ENCODE measurements at regions not wholly inside any gene's neighbourhood (a gene's known extent, or its start where the extent isn't known, plus 50 kb on each side); places are given as distances from the start of the nearest gene placed in this dataset.

DNA sequence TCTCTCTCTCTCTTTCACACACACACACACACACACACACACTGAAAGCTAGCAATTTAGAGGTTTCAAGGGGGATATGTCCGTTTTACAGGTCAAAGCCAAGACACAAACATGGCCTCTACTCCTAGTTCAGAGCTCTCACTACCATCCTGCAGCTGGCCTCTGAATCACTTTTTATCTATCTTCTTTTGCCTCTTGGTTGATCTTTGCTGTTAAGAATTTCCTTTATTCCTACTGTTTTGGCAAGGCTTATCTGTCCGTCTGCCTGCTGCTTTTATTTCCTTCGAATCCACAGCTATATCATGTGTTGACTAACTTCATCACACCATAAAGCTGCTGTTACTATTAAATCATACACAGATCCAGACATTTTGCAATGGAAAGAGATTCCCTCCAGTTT lies 543.0 kb downstream of the PLCL1 start:
- H3K36me3 Mint-ChIP-seq (ENCODE audit: low read depth) = no peaks in the 10 kb centered on the region
- CTCF ChIA-PET = interaction anchor here (0.6 to 1.0 kb wide), 2 partner anchors 34 to 1377 kb away, joined by 3 read pairs; no protein-coding TSS in a partner anchor
- H3K27me3 Mint-ChIP-seq (ENCODE audit: low read depth) = peaks cover 17% of the 10 kb centered on the region
- H3K4me3 Mint-ChIP-seq = no peak overlapping the region
- peaks cover 3% of the 10 kb centered on the region for H3K4me1 Mint-ChIP-seq (ENCODE audit: low read depth)
- intact Hi-C loops (cut with micrococcal nuclease) = no loop called here
- no peak for DNase-seq
- no peaks in the 10 kb centered on the region for H3K9me3 Mint-ChIP-seq
- H3K27ac Mint-ChIP-seq = no peak overlapping the region

DNA sequence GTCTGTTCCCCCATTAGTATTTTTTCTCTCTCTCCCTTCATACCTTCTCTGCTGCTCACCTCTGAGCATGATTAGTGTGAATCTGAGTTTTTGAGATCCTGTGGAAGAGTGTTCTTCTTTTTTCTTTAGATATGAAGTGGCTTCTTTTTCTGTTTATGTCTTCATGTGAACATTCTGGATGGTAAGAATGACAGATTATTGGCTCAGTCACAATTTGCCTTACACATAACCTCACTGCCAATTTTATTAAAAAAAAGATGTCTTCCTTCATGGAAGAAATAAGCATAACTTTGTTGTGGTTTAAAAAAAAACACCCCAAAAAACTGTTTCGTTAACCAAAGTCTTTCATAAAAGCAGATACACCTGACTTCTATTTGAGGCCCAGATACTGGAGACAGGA lies 539.1 kb downstream of the PLCL1 start:
- CTCF ChIA-PET = no interaction called here
- no peaks in the 10 kb centered on the region for H3K36me3 Mint-ChIP-seq (ENCODE audit: low read depth)

DNA sequence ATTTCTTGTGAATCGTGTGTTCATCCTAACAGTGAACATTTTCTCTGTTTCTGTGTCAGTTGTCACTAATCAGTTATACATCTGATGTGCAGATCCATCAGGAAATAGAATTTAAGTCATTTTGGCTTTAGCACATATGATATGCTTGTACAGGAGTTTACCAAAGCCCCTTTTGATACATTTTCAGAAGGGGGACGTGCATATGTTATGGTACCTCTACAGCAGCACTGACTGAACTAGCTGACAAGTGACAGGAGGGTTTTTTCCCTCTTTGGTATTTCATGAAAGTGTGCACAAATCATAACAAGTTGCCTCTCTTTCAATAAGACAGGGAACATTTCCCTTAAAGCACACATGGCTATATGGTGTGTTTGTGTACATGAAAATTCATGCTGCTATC lies 536.5 kb downstream of the PLCL1 start:
- Mint-ChIP-seq H3K9me3 (no peaks in the 10 kb centered on the region), H3K4me1 (ENCODE audit: low read depth) (peaks cover 3% of the 10 kb centered on the region), H3K4me3 (no peak overlapping the region), H3K27ac (no peak overlapping the region), H3K27me3 (ENCODE audit: low read depth) (peaks cover 12% of the 10 kb centered on the region), H3K36me3 (ENCODE audit: low read depth) (no peaks in the 10 kb centered on the region)
- CTCF ChIA-PET = no interaction called here
- no peak for DNase-seq
- intact Hi-C loops (cut with micrococcal nuclease) = no loop called here

More for the DNA sequence above, 539.1 kb downstream of the PLCL1 start:
- intact Hi-C loops (cut with micrococcal nuclease) = no loop called here
- DNase-seq = no peak
- Mint-ChIP-seq H3K9me3 (no peaks in the 10 kb centered on the region), H3K4me3 (no peak overlapping the region), H3K27me3 (ENCODE audit: low read depth) (peaks cover 9% of the 10 kb centered on the region), H3K27ac (no peak overlapping the region), H3K4me1 (ENCODE audit: low read depth) (peaks cover 3% of the 10 kb centered on the region)

DNA sequence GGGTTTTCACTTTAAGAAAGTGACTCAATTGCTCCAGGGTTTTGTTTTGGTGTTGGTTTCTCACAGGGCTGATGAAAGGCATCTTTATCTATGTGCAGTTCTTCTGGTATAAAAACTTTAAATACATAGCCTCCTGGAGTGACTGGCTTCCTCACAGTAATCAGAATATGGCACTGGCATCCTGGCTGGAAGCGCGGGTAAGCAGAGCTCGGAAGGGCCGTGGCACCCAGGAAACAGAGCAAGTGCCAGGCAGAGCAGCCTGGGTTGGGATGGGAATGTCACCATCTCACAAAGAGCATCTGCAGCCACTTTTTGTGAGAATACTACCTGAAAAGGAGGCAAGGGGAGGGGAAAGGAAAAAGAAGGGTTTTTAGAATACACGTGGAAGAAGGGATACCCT lies 534.7 kb downstream of the PLCL1 start:
- Mint-ChIP-seq H3K27me3 (ENCODE audit: low read depth) (peaks cover 11% of the 10 kb centered on the region), H3K9me3 (no peaks in the 10 kb centered on the region), H3K36me3 (ENCODE audit: low read depth) (no peaks in the 10 kb centered on the region), H3K4me3 (no peak overlapping the region), H3K27ac (no peak overlapping the region), H3K4me1 (ENCODE audit: low read depth) (peaks cover 3% of the 10 kb centered on the region)
- no peak for DNase-seq
- CTCF ChIA-PET = no interaction called here
- intact Hi-C loops (cut with micrococcal nuclease) = no loop called here

DNA sequence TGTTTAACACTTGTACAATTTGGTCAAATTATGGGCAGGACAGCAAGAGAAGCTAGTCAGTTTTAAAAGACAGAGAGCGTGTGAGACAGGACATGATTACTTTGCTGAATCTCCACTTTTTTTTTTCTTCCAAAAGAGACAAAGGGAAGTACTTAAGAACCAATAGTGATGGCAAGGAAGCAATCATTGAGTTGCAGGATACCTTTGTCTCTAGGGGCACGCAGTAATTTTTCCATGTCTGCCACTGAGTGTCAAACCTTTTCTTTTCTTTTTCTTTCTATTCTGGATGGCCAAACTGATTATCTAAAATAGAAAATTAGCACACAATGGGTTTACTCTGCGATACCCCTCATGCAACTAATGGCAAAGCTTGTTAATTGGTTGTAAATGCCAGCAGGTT lies 533.0 kb downstream of the PLCL1 start:
- H3K4me3 Mint-ChIP-seq = no peak overlapping the region
- no peak for DNase-seq
- H3K27me3 Mint-ChIP-seq (ENCODE audit: low read depth) = peaks cover 11% of the 10 kb centered on the region
- CTCF ChIA-PET = interaction anchor here (0.7 to 1.5 kb wide), 3 partner anchors 13 to 456 kb away, joined by 3 to 4 read pairs (median 3); no protein-coding TSS in a partner anchor
- intact Hi-C loops (cut with micrococcal nuclease) = no loop called here
- no peaks in the 10 kb centered on the region for H3K9me3 Mint-ChIP-seq
- H3K4me1 Mint-ChIP-seq (ENCODE audit: low read depth) = no peaks in the 10 kb centered on the region
- no peak overlapping the region for H3K27ac Mint-ChIP-seq
- H3K36me3 Mint-ChIP-seq (ENCODE audit: low read depth) = no peaks in the 10 kb centered on the region

DNA sequence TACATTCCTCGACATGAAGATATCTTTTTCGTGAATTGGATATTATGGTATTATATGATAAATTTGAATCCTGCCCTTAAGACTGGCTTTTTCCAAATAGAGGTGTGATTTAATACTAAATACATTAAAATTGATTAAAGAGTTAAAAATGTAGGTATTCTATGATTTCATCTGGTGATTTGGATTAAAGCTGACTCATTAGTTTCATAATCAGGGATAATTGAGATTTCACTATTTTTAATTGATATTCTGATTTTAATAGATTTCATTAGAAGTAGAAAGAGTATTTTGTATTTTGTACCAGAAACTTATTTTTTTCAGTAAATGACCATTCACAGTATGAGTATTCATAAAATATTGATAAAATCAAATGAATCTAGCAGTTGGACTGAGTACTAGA lies 524.1 kb downstream of the PLCL1 start:
- Mint-ChIP-seq H3K36me3 (ENCODE audit: low read depth) (no peaks in the 10 kb centered on the region), H3K27ac (no peak overlapping the region), H3K27me3 (ENCODE audit: low read depth) (peaks cover 18% of the 10 kb centered on the region), H3K4me1 (ENCODE audit: low read depth) (peaks cover 19% of the 10 kb centered on the region), H3K4me3 (no peak overlapping the region), H3K9me3 (no peaks in the 10 kb centered on the region)
- CTCF ChIA-PET = no interaction called here
- no peak for DNase-seq
- intact Hi-C loops (cut with micrococcal nuclease) = no loop called here

DNA sequence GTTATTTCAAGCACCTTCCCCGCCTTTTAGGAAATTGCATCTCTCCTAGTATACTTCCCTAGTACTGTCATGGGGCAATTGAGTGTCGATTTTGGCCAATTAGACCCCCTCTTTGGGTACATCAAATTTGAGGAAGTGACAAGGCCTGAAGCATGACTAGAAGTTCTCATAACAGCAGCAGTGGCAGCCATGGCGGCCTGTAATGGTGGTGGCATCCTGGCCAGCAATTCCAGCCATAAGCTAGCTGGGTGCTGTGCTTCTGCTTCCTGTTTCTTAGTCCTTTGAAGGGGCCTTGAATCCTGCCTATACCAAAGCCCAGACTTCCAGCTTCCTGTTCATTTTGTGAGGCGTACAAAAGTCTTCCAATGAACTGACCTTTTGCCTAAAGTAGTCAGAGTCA lies 523.1 kb downstream of the PLCL1 start:
- H3K4me3 Mint-ChIP-seq = no peak overlapping the region
- DNase-seq = no peak
- H3K9me3 Mint-ChIP-seq = no peaks in the 10 kb centered on the region
- no peaks in the 10 kb centered on the region for H3K36me3 Mint-ChIP-seq (ENCODE audit: low read depth)
- H3K27me3 Mint-ChIP-seq (ENCODE audit: low read depth) = peaks cover 18% of the 10 kb centered on the region
- H3K27ac Mint-ChIP-seq = no peak overlapping the region
- peaks cover 19% of the 10 kb centered on the region for H3K4me1 Mint-ChIP-seq (ENCODE audit: low read depth)
- intact Hi-C loops (cut with micrococcal nuclease) = no loop called here
- CTCF ChIA-PET = interaction anchor here (2.3 kb wide), 1 partner anchor 15 kb away, joined by 9 read pairs; no protein-coding TSS in a partner anchor

DNA sequence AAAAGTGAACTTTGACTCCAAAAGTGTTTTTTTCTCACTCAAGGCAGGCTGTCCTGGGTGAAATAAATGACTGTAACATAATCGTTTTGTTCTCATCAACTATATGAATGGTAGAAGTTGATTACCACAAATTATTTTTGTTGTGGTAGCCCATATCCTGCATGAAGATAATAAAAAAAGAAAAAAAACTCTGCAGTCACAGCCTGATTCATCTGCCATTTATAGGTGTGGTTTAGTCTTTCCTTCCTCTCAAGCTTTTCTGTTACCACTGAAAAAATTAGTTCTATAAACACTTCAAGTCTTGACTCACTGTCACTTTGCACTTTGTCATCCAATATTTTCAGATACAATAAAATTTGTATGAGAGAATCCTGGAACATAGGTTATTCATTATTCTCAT lies 522.0 kb downstream of the PLCL1 start:
- CTCF ChIA-PET = interaction anchor here (1.0 to 2.3 kb wide), 2 partner anchors 12 to 14 kb away, joined by 3 to 9 read pairs; no protein-coding TSS in a partner anchor
- Mint-ChIP-seq H3K4me3 (no peak overlapping the region), H3K4me1 (ENCODE audit: low read depth) (peaks cover 19% of the 10 kb centered on the region), H3K27me3 (ENCODE audit: low read depth) (peaks cover 25% of the 10 kb centered on the region), H3K27ac (no peak overlapping the region), H3K9me3 (no peaks in the 10 kb centered on the region), H3K36me3 (ENCODE audit: low read depth) (no peaks in the 10 kb centered on the region)
- no peak for DNase-seq
- intact Hi-C loops (cut with micrococcal nuclease) = no loop called here

DNA sequence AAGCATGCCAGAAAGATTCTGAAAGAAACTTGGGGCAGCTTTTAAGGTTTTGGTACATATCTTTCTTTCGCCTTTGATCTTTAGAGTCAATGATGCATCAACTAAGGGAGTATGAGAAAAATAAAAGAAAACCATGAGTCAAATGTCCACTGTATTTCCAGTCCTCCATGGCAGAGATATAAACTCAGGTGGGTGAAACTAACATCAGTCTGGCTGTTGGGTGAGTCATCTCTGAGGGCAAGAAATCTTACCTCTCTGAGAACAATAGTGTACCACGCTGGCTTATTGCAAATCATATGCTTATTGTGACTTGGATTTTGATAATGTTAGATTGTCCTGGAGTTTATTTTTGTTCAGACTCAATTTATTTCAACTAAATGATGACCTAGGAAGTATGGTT lies 521.0 kb downstream of the PLCL1 start:
- no peaks in the 10 kb centered on the region for H3K36me3 Mint-ChIP-seq (ENCODE audit: low read depth)
- H3K27me3 Mint-ChIP-seq (ENCODE audit: low read depth) = peaks cover 29% of the 10 kb centered on the region
- H3K9me3 Mint-ChIP-seq = no peaks in the 10 kb centered on the region
- no peak for DNase-seq
- peaks cover 19% of the 10 kb centered on the region for H3K4me1 Mint-ChIP-seq (ENCODE audit: low read depth)
- H3K4me3 Mint-ChIP-seq = no peak overlapping the region
- CTCF ChIA-PET = interaction anchor here (2.3 kb wide), 1 partner anchor 13 kb away, joined by 9 read pairs; no protein-coding TSS in a partner anchor
- intact Hi-C loops (cut with micrococcal nuclease) = no loop called here
- no peak overlapping the region for H3K27ac Mint-ChIP-seq

DNA sequence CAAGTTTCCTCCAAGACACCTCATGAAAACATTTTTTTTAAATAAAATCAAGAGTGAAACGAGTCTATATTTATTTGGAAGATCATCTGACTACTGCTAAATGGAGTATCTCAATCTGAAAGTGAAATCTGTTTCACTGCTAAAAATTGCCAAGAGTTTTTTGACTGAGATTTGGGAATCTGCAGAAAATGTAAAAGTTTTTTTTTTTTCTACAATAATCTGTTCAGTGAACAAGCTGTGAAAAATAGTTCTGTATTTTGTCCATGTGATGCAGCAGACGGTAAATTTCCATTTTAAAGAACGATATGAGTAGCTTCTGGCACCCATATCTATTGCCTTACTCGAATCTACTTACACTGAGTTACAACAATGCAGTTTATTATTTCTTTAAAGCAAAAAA lies 519.7 kb downstream of the PLCL1 start:
- Mint-ChIP-seq H3K27me3 (ENCODE audit: low read depth) (peaks cover 29% of the 10 kb centered on the region), H3K4me1 (ENCODE audit: low read depth) (peaks cover 19% of the 10 kb centered on the region), H3K9me3 (no peaks in the 10 kb centered on the region), H3K27ac (no peak overlapping the region), H3K4me3 (no peak overlapping the region), H3K36me3 (ENCODE audit: low read depth) (no peaks in the 10 kb centered on the region)
- intact Hi-C loops (cut with micrococcal nuclease) = no loop called here
- DNase-seq = no peak
- CTCF ChIA-PET = interaction anchor here (0.6 to 1.8 kb wide), 7 partner anchors 9 to 1526 kb away, joined by 3 to 7 read pairs (median 3); no protein-coding TSS in a partner anchor

DNA sequence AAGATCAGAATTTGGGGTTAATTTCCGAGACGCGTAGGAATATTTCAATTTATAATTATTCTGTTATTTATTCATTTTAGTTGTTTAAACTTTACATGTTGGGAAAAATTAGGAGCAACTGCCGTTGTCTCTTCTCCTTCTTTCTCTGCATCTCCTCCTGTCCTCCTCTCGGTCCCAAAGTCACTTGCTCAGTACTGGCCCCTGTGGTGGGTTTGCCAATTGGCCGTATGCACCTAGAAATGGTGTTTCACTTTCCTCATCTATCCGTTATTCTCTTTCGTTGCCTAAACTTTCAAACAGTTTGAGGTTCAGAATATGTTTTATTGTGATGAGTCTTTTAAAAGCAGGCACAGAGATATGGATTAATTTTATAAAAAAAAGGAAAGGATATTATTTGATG lies 517.9 kb downstream of the PLCL1 start:
- Mint-ChIP-seq H3K4me3 (no peak overlapping the region), H3K9me3 (no peaks in the 10 kb centered on the region), H3K27me3 (ENCODE audit: low read depth) (peaks cover 26% of the 10 kb centered on the region), H3K4me1 (ENCODE audit: low read depth) (peaks cover 16% of the 10 kb centered on the region), H3K36me3 (ENCODE audit: low read depth) (no peaks in the 10 kb centered on the region), H3K27ac (no peak overlapping the region)
- CTCF ChIA-PET = no interaction called here
- intact Hi-C loops (cut with micrococcal nuclease) = no loop called here
- no peak for DNase-seq

DNA sequence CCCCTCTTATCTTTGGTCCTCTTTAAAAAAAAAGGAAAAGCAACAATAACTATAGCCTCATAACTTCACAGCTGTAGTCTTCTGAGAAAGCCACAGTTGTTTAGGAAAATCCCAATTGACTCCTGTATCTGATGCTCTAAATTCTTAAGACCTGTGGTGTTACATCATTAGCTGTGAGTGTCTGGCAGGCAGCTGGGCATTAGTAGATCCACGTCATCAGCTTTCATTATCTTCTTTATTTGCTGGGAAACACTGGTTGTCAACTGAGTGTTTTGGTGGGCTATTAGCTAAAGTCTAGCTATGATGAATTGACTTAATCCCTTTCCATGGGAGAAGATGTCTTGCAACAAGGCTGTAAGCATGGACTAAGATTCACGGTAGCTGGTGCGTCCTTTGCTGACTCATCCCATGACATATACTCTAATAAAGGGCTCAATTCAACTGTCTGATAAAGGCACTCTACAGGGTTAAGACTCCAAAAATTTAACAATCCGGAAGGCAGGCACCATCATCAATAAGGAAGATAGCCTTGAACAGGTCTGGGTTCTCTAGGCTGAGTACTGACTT lies 517.2 kb downstream of the PLCL1 start:
- Mint-ChIP-seq H3K36me3 (ENCODE audit: low read depth) (no peaks in the 10 kb centered on the region), H3K4me3 (no peak overlapping the region), H3K9me3 (no peaks in the 10 kb centered on the region), H3K27me3 (ENCODE audit: low read depth) (peaks cover 33% of the 10 kb centered on the region), H3K4me1 (ENCODE audit: low read depth) (peaks cover 13% of the 10 kb centered on the region), H3K27ac (no peak overlapping the region)
- intact Hi-C loops (cut with micrococcal nuclease) = no loop called here
- CTCF ChIA-PET = no interaction called here
- no peak for DNase-seq

DNA sequence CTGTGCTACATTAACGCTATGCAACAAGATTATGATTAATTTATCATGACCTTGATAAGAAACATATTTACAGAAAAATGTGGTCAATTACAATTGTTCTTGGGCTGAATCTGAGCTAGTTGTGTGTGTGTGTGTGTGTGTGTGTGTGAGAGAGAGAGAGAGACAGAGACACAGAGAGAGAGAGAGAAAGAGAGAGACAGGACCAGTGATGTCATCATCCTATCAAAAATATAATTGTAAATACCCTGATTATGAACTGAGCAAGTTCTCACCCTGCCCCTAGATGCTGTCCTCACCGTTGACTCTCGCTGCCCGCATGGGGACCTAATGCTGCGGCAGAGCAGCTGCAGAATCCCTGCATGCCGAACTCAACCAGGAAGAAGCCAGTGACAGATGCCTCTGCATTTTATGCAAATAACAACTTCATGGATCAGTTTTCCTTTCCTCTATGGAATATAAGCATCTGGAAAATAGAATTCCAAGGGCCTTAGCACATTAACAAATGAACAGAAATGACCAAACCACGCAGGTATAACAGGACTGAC lies 512.5 kb downstream of the PLCL1 start:
- no peak overlapping the region for H3K4me3 Mint-ChIP-seq
- H3K36me3 Mint-ChIP-seq (ENCODE audit: low read depth) = no peaks in the 10 kb centered on the region
- no peak overlapping the region for H3K27ac Mint-ChIP-seq
- H3K9me3 Mint-ChIP-seq = no peaks in the 10 kb centered on the region
- no peak for DNase-seq
- H3K27me3 Mint-ChIP-seq (ENCODE audit: low read depth) = peaks cover 43% of the 10 kb centered on the region
- intact Hi-C loops (cut with micrococcal nuclease) = loop anchor here (10.0 kb wide), 1 partner anchor 1278 kb away; no protein-coding TSS in a partner anchor
- H3K4me1 Mint-ChIP-seq (ENCODE audit: low read depth) = no peaks in the 10 kb centered on the region
- CTCF ChIA-PET = no interaction called here
